Epidermal melanocyte (primary cell): ENCODE measurements at regions not wholly inside any gene's neighbourhood (a gene's known extent, or its start where the extent isn't known, plus 50 kb on each side); places are given as distances from the start of the nearest gene placed in this dataset.
"Not testable (repeated sequence)": the region's sequence is repeated elsewhere in the genome, so short reads cannot be mapped to it uniquely, and the experiment has no call there.

Experiments
- DNase-seq: peaks from one replicate; pipeline ENCODE4 v3.0.0; 2011; ENCODE audit warnings: low spot score; ENCODE audit not compliant: insufficient read length

DNA sequence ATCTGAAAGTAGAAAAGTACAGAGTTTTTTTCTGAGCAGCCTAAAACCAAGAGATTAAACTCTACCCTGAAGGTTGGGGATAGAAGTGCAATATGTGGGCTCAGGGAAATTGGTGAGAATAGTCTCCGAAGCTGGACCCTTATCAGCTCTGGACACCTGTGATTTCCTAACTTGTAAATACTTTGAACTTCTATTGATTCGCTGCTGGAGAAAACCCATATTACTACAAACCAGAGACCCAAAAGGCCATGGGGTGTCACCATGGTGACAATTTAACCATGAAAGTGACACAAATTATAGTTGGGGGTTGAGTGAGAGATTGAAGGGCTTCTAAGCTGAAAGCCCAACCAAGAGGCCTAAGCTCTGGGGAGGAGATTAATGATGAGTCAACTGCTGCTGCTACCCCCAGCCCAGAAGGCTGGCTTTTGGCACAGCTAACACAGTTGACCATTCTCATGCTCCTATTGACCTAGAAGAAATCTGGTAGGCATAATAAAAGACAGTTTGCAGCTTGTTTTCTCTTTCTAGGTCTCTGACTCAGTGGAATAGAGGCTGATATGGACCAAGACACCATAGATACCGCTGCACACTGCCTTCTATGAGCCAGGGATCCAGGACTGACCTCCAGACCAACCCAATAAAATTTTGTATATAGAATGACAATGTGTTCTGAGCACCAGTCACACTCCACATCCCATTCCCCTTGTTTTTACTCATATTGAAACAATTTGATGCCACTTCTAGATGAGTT, 131.9 kb upstream of the FNDC3A start:
- no peak for DNase-seq

DNA sequence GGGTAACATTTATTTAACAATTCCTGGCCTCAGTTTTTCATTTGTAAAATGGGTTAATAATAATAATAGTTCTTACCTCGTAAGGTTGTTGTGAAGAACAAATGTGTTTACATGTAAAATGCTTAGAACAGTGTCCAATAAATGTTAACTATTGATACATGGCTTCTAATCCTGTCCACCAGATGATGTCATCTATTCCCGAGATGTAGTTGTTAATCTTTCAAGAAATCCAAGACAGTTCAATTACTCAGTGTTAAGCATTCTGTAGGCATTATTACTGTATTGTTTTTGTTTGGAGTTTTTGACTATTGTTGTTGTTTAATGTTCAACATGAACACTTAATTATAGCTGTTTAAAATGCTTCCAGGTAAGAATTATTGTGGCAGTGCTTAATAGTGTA, 131.0 kb upstream of the FNDC3A start:
- no peak for DNase-seq

DNA sequence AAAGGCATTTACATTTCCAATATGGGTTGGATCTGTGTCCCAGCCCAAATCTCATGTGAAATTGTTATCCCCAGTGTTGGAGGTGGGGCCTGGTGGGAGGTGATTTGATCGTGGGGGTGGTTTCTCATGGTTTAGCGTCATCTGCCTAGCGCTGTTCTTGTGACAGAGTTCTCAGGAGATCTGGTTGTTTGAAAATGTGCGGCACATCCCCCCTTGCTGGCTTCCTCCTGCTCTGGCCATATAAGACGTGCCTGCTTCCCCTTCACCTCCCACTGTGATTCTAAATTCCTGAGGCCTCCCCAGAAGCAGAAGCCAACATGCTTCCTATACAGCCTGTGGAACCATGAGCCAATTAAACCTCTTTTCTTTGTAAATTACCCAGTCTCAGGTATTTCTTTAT, 126.2 kb upstream of the FNDC3A start:
- no peak for DNase-seq

DNA sequence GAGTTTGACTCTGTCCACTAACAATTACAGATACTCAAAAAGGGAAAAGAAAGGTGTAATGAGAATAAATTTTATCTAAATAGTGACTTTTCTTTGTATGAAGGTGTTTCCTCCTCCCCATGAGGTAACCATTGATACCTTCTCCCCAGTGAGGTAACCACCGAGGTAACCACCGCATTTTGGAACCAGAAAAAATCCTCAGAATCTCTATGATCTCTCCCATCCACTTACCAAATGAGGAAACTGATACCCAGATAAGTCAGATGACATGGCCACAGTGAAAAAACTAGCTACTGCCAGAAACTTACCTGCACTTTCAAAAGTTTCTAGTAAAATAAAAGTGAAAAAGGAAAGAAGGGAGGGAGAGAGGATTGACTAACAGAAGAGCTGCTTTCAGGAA, 124.0 kb upstream of the FNDC3A start:
- DNase-seq = no peak

DNA sequence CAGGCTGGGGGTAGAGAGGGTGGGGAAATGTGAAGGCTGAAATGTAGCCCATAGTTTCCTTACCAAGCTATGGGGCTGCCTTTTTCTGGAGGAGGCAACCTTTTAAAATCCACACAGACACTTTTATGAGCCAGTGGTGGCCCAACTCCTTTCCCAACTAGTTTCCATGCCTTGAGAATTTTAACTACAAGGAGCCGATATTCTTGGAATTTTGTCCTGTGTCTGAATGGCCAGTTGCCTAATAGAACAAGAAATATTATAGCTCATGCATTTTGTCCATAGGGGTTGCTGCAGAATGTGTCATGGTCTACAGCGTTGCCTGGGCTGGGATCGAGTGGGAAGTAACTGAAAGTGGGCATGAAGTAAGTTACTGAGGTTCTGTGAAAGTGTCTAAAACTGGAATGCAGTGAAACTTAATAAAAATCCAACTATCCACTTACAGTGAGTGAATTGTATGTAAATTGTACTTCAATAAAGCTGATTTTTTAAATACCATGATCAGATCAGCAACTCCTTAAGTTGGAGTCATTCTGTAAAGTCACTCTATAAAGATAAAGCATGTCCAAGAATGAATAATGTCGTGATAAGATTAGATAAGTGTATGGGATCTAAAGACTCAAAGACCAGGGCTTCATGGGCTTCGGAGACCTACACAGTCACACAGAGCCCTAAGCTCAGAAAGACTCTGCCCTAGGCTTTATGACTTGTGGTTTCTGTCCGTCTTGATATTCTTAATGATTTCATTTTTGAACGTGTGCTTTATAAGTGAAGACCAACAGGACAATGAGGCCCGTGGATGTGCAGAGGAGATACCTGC, 122.6 kb upstream of the FNDC3A start:
- no peak for DNase-seq

DNA sequence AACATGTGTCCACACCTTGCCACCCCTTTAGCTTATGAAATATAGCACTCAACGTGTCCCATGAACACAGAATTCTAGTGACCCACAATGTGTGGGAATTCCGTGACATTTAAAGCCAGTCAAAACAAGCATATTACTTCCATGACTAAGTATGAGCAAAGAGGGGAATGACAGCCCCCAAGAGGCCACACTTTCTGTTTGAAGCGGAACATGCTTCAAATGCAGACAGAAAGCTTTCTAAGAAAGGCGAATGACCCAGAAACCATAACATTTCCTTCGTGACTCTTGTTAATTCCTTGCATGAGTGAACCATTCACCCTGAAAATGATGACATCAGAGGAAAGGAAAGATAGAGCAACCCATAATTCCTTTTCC, 122.0 kb upstream of the FNDC3A start:
- DNase-seq = no peak

DNA sequence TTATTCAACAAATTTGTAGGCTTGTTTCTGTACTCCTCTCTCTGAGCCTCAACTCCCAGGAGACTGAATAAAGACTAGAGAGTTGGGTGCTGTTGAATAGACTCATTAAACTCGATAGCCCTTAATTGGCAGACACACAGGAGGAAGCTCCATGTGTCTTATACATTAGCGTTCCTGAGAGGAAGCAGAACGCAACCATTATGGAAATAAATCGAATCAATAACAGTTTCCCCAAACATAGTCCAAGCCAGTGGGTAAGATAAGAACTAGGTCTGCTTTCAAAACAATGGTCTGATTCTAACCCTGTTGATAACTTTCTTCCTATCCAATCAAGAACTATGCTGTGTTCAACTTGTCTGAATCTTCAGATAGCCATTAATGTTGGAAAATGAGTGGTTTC, 118.1 kb upstream of the FNDC3A start:
- no peak for DNase-seq

DNA sequence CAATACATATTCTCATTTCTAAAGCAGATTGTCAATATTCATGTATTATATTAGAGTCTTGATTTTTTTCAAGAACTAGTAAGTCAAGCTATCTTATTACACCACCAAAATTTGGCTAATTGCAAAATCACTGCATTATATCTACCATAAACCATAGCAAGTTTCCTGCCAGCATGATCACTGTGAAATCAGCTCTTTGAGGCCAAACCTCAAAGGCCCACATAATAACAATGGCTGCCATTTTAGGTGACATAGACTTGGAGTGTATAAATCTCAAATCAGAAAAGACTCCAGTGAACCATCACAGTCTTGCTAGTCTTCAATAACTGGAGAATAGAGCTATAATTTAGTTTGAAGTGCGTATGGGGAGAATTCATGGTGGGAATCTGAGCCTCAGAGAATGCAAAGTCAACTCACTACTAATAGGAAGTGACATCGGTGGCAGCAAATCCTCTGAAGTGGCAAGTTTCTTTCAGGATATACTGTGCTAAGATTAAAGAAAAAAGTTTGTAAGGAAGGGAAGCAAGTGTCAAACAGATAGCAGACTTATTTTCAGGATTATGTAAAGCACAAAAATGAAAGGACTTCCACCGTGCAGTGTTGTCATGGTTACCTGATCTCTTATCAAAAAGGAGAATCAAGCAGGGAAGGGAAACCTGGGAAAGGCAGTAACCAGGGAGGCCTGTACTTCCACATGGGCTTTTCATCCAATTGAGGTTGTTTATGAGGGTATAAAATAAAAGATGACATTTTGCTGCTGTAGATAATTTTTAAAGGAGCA, 117.4 kb upstream of the FNDC3A start:
- DNase-seq = no peak

DNA sequence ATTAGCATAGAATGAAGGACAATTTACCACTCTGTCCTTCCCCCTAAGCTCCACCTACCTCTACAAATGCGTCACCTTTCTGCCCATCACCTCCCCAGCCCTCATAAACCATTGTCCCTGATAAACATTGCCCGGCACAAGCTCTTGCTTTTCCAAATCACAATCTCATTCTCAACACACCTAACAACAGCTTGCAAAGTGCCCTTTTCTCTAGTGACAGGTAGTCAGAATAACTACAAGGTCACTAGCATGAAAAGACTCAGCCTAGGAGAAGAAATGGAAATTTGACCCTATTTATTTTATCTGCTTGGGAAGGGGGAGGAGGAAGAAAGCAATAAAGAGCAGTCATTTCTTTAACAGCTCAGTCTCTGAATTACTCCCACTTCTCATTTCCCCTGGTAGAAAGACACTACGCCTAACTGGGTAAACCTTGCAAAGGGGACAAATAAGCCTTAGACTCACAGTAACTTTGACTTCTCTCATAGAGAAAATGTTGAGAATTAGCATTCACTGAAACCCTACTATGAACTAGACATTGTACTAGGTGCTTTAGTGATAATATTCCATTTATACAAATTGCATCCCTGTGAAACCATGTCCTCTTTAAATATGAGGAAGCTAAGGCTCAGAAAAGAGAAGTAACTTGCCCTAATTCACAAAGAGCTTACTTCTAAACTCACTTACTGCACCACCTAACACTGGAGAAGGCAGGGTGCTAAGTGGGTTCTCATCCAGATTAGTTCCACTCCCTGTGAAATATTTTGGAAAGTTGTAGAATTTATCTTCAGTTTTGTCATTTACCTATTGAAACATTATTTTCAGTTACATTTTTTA, 116.2 kb upstream of the FNDC3A start:
- DNase-seq = no peak

DNA sequence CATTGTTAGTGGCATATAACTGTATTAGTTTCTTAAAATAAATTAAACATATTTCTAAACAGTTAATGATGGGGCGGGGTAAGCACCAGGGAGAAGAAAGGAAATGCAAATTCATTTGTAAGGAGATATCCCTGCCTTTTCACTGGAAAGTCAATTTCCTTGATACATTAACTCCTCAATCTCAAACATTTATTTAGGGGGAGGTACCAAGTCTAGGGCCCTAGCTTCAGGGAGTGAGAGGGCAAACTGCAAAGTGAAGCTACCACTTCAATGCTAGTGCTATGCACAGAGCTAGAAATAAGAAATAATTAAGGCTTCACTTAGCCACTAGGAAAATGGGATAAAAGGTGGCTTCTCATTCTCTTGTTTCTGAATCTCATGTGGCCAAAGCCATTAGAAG, 115.3 kb upstream of the FNDC3A start:
- DNase-seq = no peak

DNA sequence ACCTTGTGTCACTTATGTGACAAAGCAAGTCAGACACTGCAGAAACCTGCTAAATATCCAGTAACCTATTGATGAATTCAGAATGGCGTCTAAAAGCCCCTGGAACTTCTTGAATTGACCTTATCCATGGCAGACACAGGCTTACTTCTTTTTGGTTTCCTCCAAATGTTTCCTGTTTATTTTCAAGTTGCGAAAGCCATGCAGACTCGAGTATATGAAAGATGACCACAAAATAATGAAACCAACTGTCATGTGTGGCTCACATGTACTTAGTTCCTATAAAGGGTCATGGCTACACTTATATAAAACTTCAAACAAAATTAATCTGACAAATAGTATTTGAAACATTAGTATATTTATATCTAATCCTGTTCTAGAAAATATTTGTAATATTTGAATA, 113.1 kb upstream of the FNDC3A start:
- no peak for DNase-seq

DNA sequence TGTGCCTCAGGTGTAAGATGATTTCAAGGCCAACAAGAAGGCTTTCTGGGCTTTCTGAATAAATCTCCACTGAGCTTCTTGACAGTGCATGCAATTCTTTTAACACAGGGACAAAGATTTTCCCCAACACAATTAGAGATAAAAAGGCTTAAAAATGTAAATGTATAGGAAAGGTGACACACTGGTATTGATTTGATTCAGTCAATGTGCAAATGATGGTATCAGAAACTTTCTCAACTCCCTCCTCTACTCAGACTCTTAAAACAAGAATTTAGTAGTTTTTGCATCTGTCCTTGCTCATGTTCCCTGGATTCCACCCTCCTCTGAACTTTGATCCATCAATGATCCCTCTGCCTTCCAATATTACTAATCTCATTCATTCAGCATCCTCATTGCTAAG, 111.6 kb upstream of the FNDC3A start:
- no peak for DNase-seq

DNA sequence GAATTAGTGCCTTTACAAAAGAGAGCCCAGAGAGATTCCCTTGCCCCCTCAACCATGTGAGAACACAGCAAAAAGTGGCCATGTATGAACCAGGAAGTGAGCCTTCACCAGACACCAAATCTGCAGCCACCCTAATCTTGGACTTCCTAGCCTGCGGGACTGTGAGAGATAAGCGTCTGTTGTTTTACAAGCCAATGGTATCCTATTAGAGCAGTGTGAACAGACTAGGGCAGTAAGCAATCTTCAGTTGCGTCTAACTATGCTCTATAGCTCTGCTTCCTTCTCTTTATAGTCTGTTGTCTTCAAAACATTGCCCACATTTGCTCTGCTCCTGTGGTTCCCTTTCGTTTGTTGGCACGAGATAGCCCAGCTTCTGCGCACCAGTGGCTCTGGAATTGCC, 109.5 kb upstream of the FNDC3A start:
- no peak for DNase-seq

DNA sequence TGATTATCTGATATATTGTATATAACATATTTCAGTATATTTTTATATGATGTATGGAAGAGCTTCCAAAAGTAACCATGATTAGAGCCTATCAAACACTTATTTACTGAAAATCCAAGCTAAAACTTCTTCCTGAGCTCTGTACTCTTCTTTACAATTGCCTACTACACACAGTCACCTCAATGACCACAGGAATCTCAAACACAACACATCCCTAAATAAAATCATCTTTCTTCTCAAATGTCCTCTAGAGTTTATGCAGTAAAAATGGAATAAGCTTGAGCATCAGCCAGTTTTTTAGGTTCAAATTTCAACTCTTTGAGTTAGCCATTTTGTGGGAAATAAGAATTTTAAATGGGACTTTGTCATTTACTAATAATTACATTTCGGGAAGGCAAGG, 102.6 kb upstream of the FNDC3A start:
- no peak for DNase-seq

DNA sequence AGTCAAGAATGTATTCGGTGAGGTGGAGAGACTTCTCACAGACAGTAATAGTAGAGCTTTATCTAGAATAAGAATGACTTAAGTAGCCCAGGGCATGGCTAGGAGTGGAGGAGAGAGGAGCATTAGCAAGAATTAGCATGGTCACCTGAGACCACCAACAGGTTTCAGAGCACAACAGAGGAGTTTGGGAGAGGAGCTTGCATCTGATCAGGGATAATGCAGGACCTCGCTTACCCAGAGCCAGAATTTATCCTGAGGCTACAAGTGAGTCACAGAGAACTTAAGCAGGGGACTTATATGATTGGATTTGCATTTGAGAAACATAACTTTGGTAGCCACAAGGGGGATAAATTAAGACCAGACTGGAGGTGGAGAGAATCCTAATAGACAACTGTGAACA, 102.1 kb upstream of the FNDC3A start:
- DNase-seq = no peak

DNA sequence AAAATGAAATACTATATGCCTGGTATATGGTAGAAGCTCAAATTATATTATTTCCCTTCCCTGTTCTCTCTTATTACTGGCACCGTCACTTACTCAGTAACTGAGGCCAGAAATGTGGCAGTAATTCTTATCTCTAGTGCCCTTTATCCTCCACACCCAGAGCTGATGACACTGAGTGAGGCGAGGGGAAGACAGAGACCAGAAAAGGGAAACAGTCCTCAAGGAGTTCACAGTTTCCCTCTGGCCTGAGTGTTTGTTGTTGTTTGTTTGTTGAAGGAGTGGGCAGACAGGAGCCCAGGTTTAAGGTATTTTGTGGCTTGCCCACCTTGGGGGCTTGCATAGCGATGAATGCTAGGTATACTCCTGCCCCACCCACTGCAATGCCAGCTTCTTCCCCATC, 101.5 kb upstream of the FNDC3A start:
- no peak for DNase-seq

DNA sequence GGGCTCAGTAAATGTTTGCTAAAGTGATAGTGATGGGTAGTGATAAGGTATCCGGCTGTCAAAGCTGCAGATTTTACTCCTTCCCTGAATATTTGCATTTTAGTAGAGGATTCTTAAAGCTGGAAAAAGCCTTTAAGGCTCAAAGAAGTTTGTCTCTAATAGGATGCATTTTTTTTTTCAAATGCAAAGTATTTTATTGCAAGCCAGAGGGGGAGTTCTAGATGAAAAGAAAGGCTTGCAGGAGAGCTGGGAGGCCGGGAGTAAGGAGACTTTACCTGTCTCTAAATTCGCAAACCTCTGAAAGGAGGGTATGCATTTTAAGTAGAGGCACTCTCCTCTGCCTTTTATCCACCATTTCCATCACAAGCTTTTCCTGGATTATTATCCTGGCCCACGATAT, 100.7 kb upstream of the FNDC3A start:
- DNase-seq = no peak

DNA sequence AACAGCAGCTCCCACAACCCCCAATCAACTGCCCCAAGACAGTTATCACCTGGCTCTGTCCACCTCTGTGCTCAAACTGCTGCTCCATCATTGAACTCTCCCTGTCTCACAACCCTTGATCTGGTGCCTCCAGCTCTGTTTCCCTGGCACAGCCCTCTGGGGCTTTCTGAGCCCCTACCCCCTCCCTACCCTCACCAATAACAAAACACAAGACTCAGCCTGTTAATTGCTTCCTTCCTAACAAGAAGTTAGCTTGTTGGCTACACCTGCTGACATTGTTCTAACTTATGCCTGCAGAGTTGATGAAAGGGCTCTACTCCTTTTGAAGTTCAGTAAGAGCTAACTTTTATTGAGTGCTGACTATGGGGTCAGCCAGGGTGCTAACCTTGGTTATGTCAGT, 99.4 kb upstream of the FNDC3A start:
- no peak for DNase-seq

DNA sequence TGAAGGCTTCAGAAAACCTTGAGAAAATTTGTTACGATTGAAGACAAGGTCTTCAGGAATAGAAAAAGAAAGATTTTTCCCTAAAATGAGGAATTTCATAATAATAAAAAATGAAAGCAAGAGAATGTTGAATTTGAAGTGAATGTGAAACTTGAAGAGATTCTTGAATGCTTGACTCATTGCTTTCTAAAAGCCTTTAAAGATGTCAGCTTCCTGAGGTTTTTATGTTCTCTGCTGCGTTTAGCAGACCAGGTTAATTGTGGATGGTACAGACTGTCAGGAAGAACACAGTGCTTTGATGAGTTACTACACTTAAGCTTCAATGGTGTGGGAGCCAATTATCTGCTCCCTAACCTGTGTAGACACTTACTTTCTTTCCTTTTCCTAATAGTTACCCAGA, 96.3 kb upstream of the FNDC3A start:
- no peak for DNase-seq

DNA sequence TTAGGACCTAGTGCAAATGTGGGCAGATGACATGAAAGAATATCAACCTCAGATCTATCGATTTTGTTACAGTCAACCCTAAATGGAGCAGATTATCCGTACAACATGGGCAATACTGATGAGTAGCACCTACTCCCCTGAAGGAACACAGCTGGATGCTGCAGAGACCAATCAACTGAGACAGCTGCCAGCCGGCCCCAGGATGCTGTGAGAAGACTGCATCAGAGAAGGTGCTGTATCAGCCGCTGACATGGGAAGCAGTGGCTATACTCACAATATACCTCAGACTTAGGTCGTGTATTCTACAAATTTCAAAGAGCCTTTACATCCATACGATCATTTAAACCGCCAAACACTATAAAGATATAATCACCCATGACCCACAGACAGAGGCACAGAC, 95.9 kb upstream of the FNDC3A start:
- DNase-seq = no peak

DNA sequence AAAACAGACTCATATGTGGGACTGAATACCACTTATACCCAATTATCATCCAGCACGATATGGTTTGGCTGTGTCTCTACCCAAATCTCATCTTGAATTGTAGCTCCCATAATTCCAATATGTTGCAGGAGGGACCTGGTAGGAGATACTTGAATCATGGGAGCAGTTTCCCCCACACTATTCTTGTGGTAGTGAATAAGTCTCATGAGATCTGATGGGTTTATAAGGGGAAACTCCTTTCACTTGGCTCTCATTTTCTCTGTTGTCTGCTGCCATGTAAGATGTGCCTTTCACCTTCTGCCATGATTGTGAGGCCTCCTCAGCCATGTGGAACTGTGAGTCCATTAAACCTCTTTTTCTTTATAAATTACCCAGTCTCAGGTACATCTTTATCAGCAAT, 91.9 kb upstream of the FNDC3A start:
- not testable (repeated sequence) for DNase-seq

DNA sequence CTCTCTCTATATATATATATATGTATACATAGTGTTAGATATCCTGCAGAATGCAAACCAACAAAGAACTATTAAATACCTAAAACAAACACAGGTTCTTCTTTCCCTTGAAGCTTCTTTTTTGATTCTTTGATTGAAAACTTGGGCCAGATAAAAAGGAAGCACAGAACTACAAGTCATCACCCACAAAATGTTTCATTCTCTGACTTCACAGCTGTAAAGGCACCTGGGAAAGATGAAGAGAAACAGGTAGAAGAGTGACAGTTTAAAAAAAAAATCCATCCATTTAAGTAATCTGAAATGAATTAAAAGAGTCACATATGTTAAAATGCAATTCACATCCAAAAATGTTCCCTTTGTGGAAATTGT, 90.7 kb upstream of the FNDC3A start:
- no peak for DNase-seq
